GM23338 (cell line): ENCODE measurements at regions not wholly inside any gene's neighbourhood (a gene's known extent, or its start where the extent isn't known, plus 50 kb on each side); places are given as distances from the start of the nearest gene placed in this dataset.

ENCODE experiments used
- EZH2 ChIP-seq: fragments of 200-600 bp; sonication (generic); IDR thresholded peaks from one replicate; pipeline ENCODE4 v1.8.0; 2017; ENCODE audit warnings: antibody characterized with exemption, mild to moderate bottlenecking, low read depth; ENCODE audit not compliant: unreplicated experiment
- EZH2phosphoT487 ChIP-seq: fragments of 200-600 bp; sonication (generic); IDR thresholded peaks from one replicate; pipeline ENCODE4 v1.8.1; 2018; ENCODE audit warnings: antibody characterized with exemption; ENCODE audit not compliant: unreplicated experiment
- JUNB ChIP-seq: IDR thresholded peaks from one replicate; pipeline ENCODE4 v1.6.1; 2016; ENCODE audit warnings: antibody characterized with exemption; ENCODE audit not compliant: unreplicated experiment
- REST ChIP-seq: IDR thresholded peaks from one replicate; pipeline ENCODE4 v1.6.1; 2018; ENCODE audit warnings: antibody characterized with exemption; ENCODE audit not compliant: unreplicated experiment
- STAT1 ChIP-seq: IDR thresholded peaks from one replicate; pipeline ENCODE4 v1.6.1; 2016; ENCODE audit warnings: antibody characterized with exemption; ENCODE audit not compliant: unreplicated experiment
- ZNF114 ChIP-seq: fragments of 250-450 bp; sonication (Bioruptor Pico); IDR thresholded peaks from 2 replicates; pipeline ENCODE4 v1.5.0; 2020; ENCODE audit warnings: mild to moderate bottlenecking, moderate library complexity
- ZNF331 ChIP-seq: fragments of 250-450 bp; sonication (Bioruptor Pico); IDR thresholded peaks from 2 replicates; pipeline ENCODE4 v1.5.0; 2020; ENCODE audit warnings: low read depth, mild to moderate bottlenecking, moderate library complexity
- ZNF462 ChIP-seq: fragments of 250-450 bp; sonication (Bioruptor Pico); IDR thresholded peaks from 2 replicates; pipeline ENCODE4 v1.5.0; 2020; ENCODE audit warnings: mild to moderate bottlenecking, moderate library complexity
- TF ChIP-seq, protein P1 (sequence below), 2 experiments: fragments of 200-600 bp in 1 of 2; sonication (generic) in 1 of 2; conservative IDR thresholded peaks; 2 replicates each; pipeline versions ENCODE4 v1.5.1 to v1.6.1; 2016 to 2017; ENCODE audit warnings: antibody characterized with exemption in 2 of 2, low read depth in 2 of 2, mild to moderate bottlenecking in 2 of 2, moderate library complexity in 1 of 2

DNA sequence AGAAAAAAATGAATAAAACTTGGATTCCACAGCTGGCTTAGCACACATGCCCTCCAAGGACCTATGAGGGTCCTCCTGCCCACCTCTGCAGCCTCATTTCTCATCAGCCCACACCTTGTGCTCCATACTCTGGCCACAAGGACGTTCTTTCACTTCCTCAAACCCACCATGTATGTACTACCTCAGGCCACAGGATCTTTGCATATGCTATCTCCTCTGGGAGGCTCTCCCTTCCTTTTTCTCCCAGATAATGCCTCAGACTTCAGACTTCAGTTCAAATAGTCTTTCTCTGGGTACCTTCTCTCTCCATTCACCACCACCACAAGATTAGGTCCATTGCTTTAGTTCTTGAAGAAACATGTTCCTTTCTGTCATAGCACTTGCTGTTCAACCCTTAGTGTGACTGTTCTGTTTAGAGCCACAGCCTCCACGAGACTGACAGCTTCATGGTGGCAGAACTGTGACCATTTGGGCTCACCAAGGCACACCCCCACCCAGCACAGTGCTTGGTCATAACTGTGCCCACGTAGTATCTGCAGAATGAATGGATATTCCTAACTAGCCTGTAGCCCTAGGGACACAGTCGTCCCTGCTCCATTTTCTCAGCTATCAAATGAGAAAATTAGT lies 146.7 kb upstream of the LRFN2 start (continued):
- TF ChIP-seq ZNF462 (CRISPR knock-in tag): no peak
- TF ChIP-seq ZNF114: no peak
- TF ChIP-seq, protein P1, sequence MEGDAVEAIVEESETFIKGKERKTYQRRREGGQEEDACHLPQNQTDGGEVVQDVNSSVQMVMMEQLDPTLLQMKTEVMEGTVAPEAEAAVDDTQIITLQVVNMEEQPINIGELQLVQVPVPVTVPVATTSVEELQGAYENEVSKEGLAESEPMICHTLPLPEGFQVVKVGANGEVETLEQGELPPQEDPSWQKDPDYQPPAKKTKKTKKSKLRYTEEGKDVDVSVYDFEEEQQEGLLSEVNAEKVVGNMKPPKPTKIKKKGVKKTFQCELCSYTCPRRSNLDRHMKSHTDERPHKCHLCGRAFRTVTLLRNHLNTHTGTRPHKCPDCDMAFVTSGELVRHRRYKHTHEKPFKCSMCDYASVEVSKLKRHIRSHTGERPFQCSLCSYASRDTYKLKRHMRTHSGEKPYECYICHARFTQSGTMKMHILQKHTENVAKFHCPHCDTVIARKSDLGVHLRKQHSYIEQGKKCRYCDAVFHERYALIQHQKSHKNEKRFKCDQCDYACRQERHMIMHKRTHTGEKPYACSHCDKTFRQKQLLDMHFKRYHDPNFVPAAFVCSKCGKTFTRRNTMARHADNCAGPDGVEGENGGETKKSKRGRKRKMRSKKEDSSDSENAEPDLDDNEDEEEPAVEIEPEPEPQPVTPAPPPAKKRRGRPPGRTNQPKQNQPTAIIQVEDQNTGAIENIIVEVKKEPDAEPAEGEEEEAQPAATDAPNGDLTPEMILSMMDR (conservative IDR thresholded peaks at IDR 0.05; ENCODE audit: low read depth in 2 of 2): no peak
- no peak for TF ChIP-seq JUNB
- no peak for TF ChIP-seq EZH2
- TF ChIP-seq STAT1: no peak
- TF ChIP-seq REST: no peak
- no peak for TF ChIP-seq ZNF331
- TF ChIP-seq EZH2phosphoT487: no peak
